ENCODE measurements at regions not wholly inside any gene's neighbourhood (a gene's known extent, or its start where the extent isn't known, plus 50 kb on each side); places are given as distances from the start of the nearest gene placed in this dataset.

- TF ChIP-seq POLR2AphosphoS5 (IDR thresholded peaks at IDR 0.05; ENCODE audit: low read depth, low read length) (no peak), POLR2A (IDR thresholded peaks at IDR 0.05; ENCODE audit: low read depth, low read length) (no peak)
These were observed 777.3 kb upstream of the EEF2KMT start for GRCh38 chr16:5874899-5875298.

All from GM12892 (cell line).